ENCODE measurements at regions not wholly inside any gene's neighbourhood (a gene's known extent, or its start where the extent isn't known, plus 50 kb on each side); places are given as distances from the start of the nearest gene placed in this dataset.
A peak's percentile ranks its signal among the peaks of the same experiment; 100 is the strongest.

DNA sequence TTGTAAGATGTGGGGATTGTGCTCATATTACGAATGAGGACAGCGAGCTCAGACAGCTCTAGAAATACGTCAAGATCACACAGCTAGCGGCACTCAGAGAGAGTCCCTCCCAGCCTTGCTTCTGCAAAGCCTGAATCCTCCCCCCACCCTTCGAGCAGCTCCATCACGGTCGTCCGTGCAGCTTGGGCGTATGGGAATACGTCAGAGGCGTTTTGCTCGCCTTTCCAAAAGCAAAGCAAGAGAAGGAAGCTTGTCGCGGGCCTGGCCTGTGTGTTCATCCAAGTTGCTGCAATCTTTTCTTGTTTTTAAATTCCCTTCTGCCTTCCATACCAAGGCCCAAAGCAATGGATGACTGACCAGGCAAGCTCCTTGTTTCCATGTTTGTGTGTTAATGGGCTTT is 125.5 kb upstream of the IRF2BP2 start:
- H3K27ac ChIP-seq (ENCODE audit: extremely low read length, insufficient read depth, low read length): no peak overlapping the region
- no peak overlapping the region for H3K9ac ChIP-seq (ENCODE audit: insufficient read depth, low read depth, low read length)
- BruUV-seq (replicated peaks): no TSS peak
- no peak overlapping the region for H3K4me2 ChIP-seq (ENCODE audit: low read depth, low read length)
- H3K79me2 ChIP-seq (ENCODE audit: insufficient read depth, low read length): no peaks in the 10 kb centered on the region
- POLR2A ChIA-PET: interaction anchor here (0.6 to 4.1 kb wide), 7 partner anchors 11 to 222 kb away, joined by 3 to 35 read pairs (median 3); no protein-coding TSS in a partner anchor
- DNase-seq (ENCODE audit: low spot score) (no peak), FAIRE-seq (no peak), ATAC-seq (no peak)
- no peaks in the 10 kb centered on the region for H4K20me1 ChIP-seq (ENCODE audit: insufficient read depth, low read length)
- TF ChIP-seq HDAC1 (CRISPR knock-in tag; IDR thresholded peaks at IDR 0.05) (no peak), ZNF547 (CRISPR knock-in tag; IDR thresholded peaks at IDR 0.05) (0 out of 2 replicates have a peak, but pooled peaks have one; percentile 2), BRD4 (CRISPR knock-in tag; IDR thresholded peaks at IDR 0.05) (0 out of 2 replicates have a peak, but pooled peaks have one; percentile 2)
- CTCF ChIA-PET (ENCODE audit: low intra/inter-chr PET ratio, low total read pairs): interaction anchor here (0.7 kb wide), 1 partner anchor 24 kb away, joined by 3 read pairs; no protein-coding TSS in a partner anchor
- H3K4me3 ChIP-seq (replicated peaks in 1 of 3; ENCODE audit: insufficient read depth in 1 of 3, low read depth in 2 of 3, low read length in 3 of 3): no peak overlapping the region
- H3K4me1 ChIP-seq (ENCODE audit: insufficient read depth, low read length): peaks cover 62% of the 10 kb centered on the region
- H3K9me3 ChIP-seq (ENCODE audit: low read length): no peaks in the 10 kb centered on the region
- H3K27me3 ChIP-seq (ENCODE audit: control insufficient read depth in 1 of 2, insufficient read depth in 2 of 2, low read length in 2 of 2): no peaks in the 10 kb centered on the region
- in situ Hi-C loops (cut with HindIII; ENCODE audit: extremely low pct_ligation_motif_present, low pct_unique_long_range_greater_than_20kb) (no loop called here), intact Hi-C loops (cut with micrococcal nuclease; ENCODE audit: unreplicated experiment) (no loop called here)
- WGBS (ENCODE audit: low lambda C conversion rate): 99% methylated on average over 14 of the region's 14 CpGs
- no peaks in the 10 kb centered on the region for H3K36me3 ChIP-seq (replicated peaks in 1 of 2; ENCODE audit: control insufficient read depth in 1 of 2, insufficient read depth in 2 of 2, low read length in 2 of 2)
- no peak overlapping the region for H2AFZ ChIP-seq (ENCODE audit: low read length)

DNA sequence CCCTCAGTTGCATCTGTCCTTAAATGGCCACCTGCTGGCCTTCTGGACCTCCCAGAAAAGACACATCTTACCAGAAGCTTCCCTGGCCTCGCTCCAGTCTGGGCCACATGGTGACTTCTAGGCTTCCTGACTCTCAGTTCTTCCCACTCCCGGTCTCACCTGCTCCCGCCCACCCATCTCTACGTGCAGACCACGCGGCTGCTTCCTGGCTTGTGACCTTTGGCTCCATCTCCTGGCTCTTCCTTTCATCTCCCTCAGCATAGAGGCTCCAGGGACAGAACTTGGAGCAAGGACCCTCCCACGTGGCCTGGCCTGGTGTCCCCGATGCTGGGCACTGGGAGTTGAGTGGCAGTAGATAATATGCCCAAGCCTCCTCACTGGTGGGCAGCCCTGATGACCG is 124.9 kb upstream of the IRF2BP2 start:
- POLR2A ChIA-PET: interaction anchor here (0.9 to 4.1 kb wide), 8 partner anchors 10 to 222 kb away, joined by 3 to 35 read pairs (median 4); no protein-coding TSS in a partner anchor
- Histone ChIP-seq H3K27me3 (ENCODE audit: control insufficient read depth in 1 of 2, insufficient read depth in 2 of 2, low read length in 2 of 2) (no peaks in the 10 kb centered on the region), H3K9me3 (ENCODE audit: low read length) (no peaks in the 10 kb centered on the region), H3K4me3 (replicated peaks in 1 of 3; ENCODE audit: insufficient read depth in 1 of 3, low read depth in 2 of 3, low read length in 3 of 3) (no peak overlapping the region), H3K79me2 (ENCODE audit: insufficient read depth, low read length) (no peaks in the 10 kb centered on the region), H4K20me1 (ENCODE audit: insufficient read depth, low read length) (no peaks in the 10 kb centered on the region), H3K9ac (ENCODE audit: insufficient read depth, low read depth, low read length) (no peak overlapping the region), H3K36me3 (replicated peaks in 1 of 2; ENCODE audit: control insufficient read depth in 1 of 2, insufficient read depth in 2 of 2, low read length in 2 of 2) (no peaks in the 10 kb centered on the region), H3K27ac (ENCODE audit: extremely low read length, insufficient read depth, low read length) (no peak overlapping the region), H2AFZ (ENCODE audit: low read length) (no peak overlapping the region), H3K4me1 (ENCODE audit: insufficient read depth, low read length) (peaks cover 68% of the 10 kb centered on the region), H3K4me2 (ENCODE audit: low read depth, low read length) (no peak overlapping the region)
- no TSS peak for BruUV-seq (replicated peaks)
- intact Hi-C loops (cut with micrococcal nuclease; ENCODE audit: unreplicated experiment): no loop called here
- FAIRE-seq: peak; percentile 21
- in situ Hi-C loops (cut with HindIII; ENCODE audit: extremely low pct_ligation_motif_present, low pct_unique_long_range_greater_than_20kb): no loop called here
- WGBS (ENCODE audit: low lambda C conversion rate): 49% methylated on average over 9 of the region's 9 CpGs
- CTCF ChIA-PET (ENCODE audit: low intra/inter-chr PET ratio, low total read pairs): interaction anchor here (0.7 kb wide), 1 partner anchor 23 kb away, joined by 3 read pairs; no protein-coding TSS in a partner anchor
- peak; percentile 72 for DNase-seq (ENCODE audit: low spot score)
- ATAC-seq: peak; percentile 52
- TF ChIP-seq, protein P1, sequence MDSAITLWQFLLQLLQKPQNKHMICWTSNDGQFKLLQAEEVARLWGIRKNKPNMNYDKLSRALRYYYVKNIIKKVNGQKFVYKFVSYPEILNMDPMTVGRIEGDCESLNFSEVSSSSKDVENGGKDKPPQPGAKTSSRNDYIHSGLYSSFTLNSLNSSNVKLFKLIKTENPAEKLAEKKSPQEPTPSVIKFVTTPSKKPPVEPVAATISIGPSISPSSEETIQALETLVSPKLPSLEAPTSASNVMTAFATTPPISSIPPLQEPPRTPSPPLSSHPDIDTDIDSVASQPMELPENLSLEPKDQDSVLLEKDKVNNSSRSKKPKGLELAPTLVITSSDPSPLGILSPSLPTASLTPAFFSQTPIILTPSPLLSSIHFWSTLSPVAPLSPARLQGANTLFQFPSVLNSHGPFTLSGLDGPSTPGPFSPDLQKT (CRISPR knock-in tag; IDR thresholded peaks at IDR 0.05; ENCODE audit: borderline replicate concordance): no peak; the same call in 1 of the 2 replicates
- no peak for TF ChIP-seq TBP (CRISPR knock-in tag; IDR thresholded peaks at IDR 0.05)
- peak; percentile 95 for TF ChIP-seq MEIS1 (CRISPR knock-in tag; IDR thresholded peaks at IDR 0.05; ENCODE audit: borderline replicate concordance)
- peak; percentile 58; the same call in 1 of the 2 replicates for TF ChIP-seq SNAI1 (CRISPR knock-in tag; IDR thresholded peaks at IDR 0.05; ENCODE audit: borderline replicate concordance)
- TF ChIP-seq KDM5B (CRISPR knock-in tag; IDR thresholded peaks at IDR 0.05; ENCODE audit: borderline replicate concordance): peak; percentile 96
- TF ChIP-seq MIXL1 (CRISPR knock-in tag; IDR thresholded peaks at IDR 0.05): peak; percentile 69; the same call in 1 of the 2 replicates
- peak; percentile 92; the same call in 1 of the 2 replicates for TF ChIP-seq ZNF790 (CRISPR knock-in tag; IDR thresholded peaks at IDR 0.05; ENCODE audit: borderline replicate concordance)
- TF ChIP-seq, protein P2, sequence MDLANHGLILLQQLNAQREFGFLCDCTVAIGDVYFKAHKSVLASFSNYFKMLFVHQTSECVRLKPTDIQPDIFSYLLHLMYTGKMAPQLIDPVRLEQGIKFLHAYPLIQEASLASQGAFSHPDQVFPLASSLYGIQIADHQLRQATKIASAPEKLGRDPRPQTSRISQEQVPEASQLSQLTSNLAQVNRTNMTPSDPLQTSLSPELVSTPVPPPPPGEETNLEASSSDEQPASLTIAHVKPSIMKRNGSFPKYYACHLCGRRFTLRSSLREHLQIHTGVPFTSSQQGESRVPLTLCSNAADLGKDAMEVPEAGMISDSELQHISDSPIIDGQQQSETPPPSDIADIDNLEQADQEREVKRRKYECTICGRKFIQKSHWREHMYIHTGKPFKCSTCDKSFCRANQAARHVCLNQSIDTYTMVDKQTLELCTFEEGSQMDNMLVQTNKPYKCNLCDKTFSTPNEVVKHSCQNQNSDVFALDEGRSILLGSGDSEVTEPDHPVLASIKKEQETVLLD (CRISPR knock-in tag; IDR thresholded peaks at IDR 0.05; ENCODE audit: low read depth): peak; percentile 48; the same call in 1 of the 2 replicates
- peak; percentile 65 for TF ChIP-seq RXRB (CRISPR knock-in tag; IDR thresholded peaks at IDR 0.05; ENCODE audit: borderline replicate concordance)
- peak; percentile 91; the same call in 1 of the 2 replicates for TF ChIP-seq ZNF546 (CRISPR knock-in tag; conservative IDR thresholded peaks at IDR 0.05)
- TF ChIP-seq, protein P3, sequence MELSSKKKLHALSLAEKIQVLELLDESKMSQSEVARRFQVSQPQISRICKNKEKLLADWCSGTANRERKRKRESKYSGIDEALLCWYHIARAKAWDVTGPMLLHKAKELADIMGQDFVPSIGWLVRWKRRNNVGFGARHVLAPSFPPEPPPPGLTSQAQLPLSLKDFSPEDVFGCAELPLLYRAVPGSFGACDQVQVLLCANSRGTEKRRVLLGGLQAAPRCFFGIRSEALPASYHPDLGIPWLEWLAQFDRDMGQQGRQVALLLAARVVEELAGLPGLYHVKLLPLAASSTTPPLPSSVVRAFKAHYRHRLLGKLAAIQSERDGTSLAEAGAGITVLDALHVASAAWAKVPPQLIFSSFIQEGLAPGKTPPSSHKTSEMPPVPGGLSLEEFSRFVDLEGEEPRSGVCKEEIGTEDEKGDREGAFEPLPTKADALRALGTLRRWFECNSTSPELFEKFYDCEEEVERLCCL (CRISPR knock-in tag; IDR thresholded peaks at IDR 0.05; ENCODE audit: borderline replicate concordance): peak; percentile 94
- TF ChIP-seq STAT5B (CRISPR knock-in tag; IDR thresholded peaks at IDR 0.05): 0 out of 2 replicates have a peak, but pooled peaks have one; percentile 31
